Hepatocyte (in vitro differentiated cells): ENCODE measurements at regions not wholly inside any gene's neighbourhood (a gene's known extent, or its start where the extent isn't known, plus 50 kb on each side); places are given as distances from the start of the nearest gene placed in this dataset.

Source experiments
- DNase-seq: peaks from one replicate; pipeline ENCODE4 v3.0.0-alpha.2; 2016; ENCODE audit warnings: low spot score
- H2AFZ ChIP-seq: fragments of 200-600 bp; sonication (generic); 2 replicates; pipeline ENCODE4 v1.6.0; 2016; ENCODE audit warnings: antibody characterized with exemption, mild to moderate bottlenecking
- H3K27ac ChIP-seq: fragments of 200-600 bp; sonication (generic); 2 replicates; pipeline ENCODE4 v1.5.1; 2016; ENCODE audit warnings: mild to moderate bottlenecking
- H3K27me3 ChIP-seq: fragments of 200-600 bp; sonication (generic); 2 replicates; pipeline ENCODE4 v1.6.1; 2016
- H3K36me3 ChIP-seq: fragments of 200-600 bp; sonication (generic); replicated peaks from 2 replicates; pipeline ENCODE4 v1.5.1; 2016; ENCODE audit warnings: low read depth; ENCODE audit not compliant: insufficient read depth
- H3K4me1 ChIP-seq: fragments of 200-600 bp; sonication (generic); 2 replicates; pipeline ENCODE4 v1.5.1; 2016; ENCODE audit warnings: mild to moderate bottlenecking, moderate library complexity; ENCODE audit not compliant: insufficient read depth
- H3K4me2 ChIP-seq: fragments of 200-600 bp; sonication (generic); 2 replicates; pipeline ENCODE4 v1.6.0; 2016
- H3K4me3 ChIP-seq: fragments of 200-600 bp; sonication (generic); 2 replicates; pipeline ENCODE4 v1.5.1; 2016; ENCODE audit warnings: mild to moderate bottlenecking
- H3K79me2 ChIP-seq: fragments of 200-600 bp; sonication (generic); 2 replicates; pipeline ENCODE4 v1.6.0; 2017; ENCODE audit warnings: mild to moderate bottlenecking
- H3K9me2 ChIP-seq: fragments of 200-600 bp; sonication (generic); replicated peaks from 2 replicates; pipeline ENCODE4 v1.6.0; 2017; ENCODE audit warnings: mild to moderate bottlenecking; ENCODE audit not compliant: insufficient read depth
- H3K9me3 ChIP-seq: fragments of 200-600 bp; sonication (generic); 2 replicates; pipeline ENCODE4 v1.5.1; 2016; ENCODE audit warnings: low read depth, mild to moderate bottlenecking
- H4K20me1 ChIP-seq: fragments of 200-600 bp; sonication (generic); 2 replicates; pipeline ENCODE4 v1.6.0; 2016; ENCODE audit warnings: mild to moderate bottlenecking; ENCODE audit not compliant: insufficient read depth, poor library complexity, severe bottlenecking
- EZH2 ChIP-seq: fragments of 200-600 bp; sonication (generic); IDR thresholded peaks from 2 replicates; pipeline ENCODE4 v1.6.1; 2016; ENCODE audit warnings: antibody characterized with exemption, mild to moderate bottlenecking, borderline replicate concordance
- EZH2phosphoT487 ChIP-seq: fragments of 200-600 bp; sonication (generic); IDR thresholded peaks from one replicate; pipeline ENCODE4 v1.6.1; 2018; ENCODE audit warnings: antibody characterized with exemption, mild to moderate bottlenecking, low read depth, moderate library complexity; ENCODE audit not compliant: unreplicated experiment, severe bottlenecking
- WGBS: methylation state at CpG from one replicate; pipeline ENCODE4 v1.1.6; 2016; ENCODE audit warnings: low lambda C conversion rate; ENCODE audit errors: missing lambda C conversion rate; 5-methylcytosine and 5-hydroxymethylcytosine counted together
- TF ChIP-seq, protein P1 (sequence below): fragments of 200-600 bp; sonication (generic); IDR thresholded peaks from 2 replicates; pipeline ENCODE4 v1.5.1; 2016; ENCODE audit warnings: antibody characterized with exemption, mild to moderate bottlenecking; ENCODE audit not compliant: poor library complexity

GRCh38 chr3:124520970-124521369 is 209.3 kb upstream of the UMPS start:
- H3K79me2 ChIP-seq = no peaks in the 10 kb centered on the region
- H3K4me2 ChIP-seq = no peak overlapping the region
- no peaks in the 10 kb centered on the region for H3K9me2 ChIP-seq
- no peaks in the 10 kb centered on the region for H3K36me3 ChIP-seq
- no peaks in the 10 kb centered on the region for H3K27me3 ChIP-seq
- H3K4me1 ChIP-seq = no peaks in the 10 kb centered on the region
- no peak overlapping the region for H3K27ac ChIP-seq
- no peaks in the 10 kb centered on the region for H3K9me3 ChIP-seq
- H3K4me3 ChIP-seq = no peak overlapping the region
- H4K20me1 ChIP-seq = no peaks in the 10 kb centered on the region
- WGBS = 44% methylated on average over 5 of the region's 5 CpGs
- TF ChIP-seq, protein P1, sequence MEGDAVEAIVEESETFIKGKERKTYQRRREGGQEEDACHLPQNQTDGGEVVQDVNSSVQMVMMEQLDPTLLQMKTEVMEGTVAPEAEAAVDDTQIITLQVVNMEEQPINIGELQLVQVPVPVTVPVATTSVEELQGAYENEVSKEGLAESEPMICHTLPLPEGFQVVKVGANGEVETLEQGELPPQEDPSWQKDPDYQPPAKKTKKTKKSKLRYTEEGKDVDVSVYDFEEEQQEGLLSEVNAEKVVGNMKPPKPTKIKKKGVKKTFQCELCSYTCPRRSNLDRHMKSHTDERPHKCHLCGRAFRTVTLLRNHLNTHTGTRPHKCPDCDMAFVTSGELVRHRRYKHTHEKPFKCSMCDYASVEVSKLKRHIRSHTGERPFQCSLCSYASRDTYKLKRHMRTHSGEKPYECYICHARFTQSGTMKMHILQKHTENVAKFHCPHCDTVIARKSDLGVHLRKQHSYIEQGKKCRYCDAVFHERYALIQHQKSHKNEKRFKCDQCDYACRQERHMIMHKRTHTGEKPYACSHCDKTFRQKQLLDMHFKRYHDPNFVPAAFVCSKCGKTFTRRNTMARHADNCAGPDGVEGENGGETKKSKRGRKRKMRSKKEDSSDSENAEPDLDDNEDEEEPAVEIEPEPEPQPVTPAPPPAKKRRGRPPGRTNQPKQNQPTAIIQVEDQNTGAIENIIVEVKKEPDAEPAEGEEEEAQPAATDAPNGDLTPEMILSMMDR = no peak
- TF ChIP-seq EZH2 = no peak
- no peak for TF ChIP-seq EZH2phosphoT487
- no peak overlapping the region for H2AFZ ChIP-seq
- DNase-seq = no peak

DNA sequence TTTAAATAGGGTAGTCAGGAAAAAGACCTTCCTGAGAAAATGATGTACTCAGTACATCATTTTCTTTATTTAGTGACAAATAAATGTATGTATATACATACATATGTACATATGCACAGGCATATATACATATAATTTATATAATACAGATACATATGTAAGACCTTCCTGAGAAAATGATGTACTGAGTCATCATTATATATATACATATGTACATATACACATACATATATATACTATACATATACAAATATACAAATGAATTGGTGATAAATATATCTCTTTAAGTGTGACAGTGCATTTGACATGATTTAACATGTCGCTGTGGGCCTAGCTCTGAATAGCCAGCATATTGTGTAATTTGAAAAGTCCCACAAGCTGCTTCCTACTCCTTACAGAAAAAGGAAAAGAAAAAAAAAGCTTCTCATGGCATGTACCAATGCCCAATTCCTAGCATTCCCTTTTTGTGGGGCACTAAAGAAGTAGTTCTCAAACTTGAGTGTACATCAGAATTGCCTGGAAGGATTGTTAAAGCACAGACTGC is 208.1 kb upstream of the UMPS start:
- no peak overlapping the region for H2AFZ ChIP-seq
- no peaks in the 10 kb centered on the region for H3K36me3 ChIP-seq
- no peaks in the 10 kb centered on the region for H3K79me2 ChIP-seq
- TF ChIP-seq, protein P1 = no peak
- TF ChIP-seq EZH2 (no peak), EZH2phosphoT487 (no peak)
- no peaks in the 10 kb centered on the region for H3K9me2 ChIP-seq
- DNase-seq = no peak
- H3K27ac ChIP-seq = no peak overlapping the region
- H3K4me1 ChIP-seq = no peaks in the 10 kb centered on the region
- H4K20me1 ChIP-seq = no peaks in the 10 kb centered on the region
- no peaks in the 10 kb centered on the region for H3K27me3 ChIP-seq
- WGBS = 94% methylated on average over 1 of the region's 1 CpG
- no peaks in the 10 kb centered on the region for H3K9me3 ChIP-seq
- H3K4me2 ChIP-seq = no peak overlapping the region
- no peak overlapping the region for H3K4me3 ChIP-seq

- no peaks in the 10 kb centered on the region for H3K27me3 ChIP-seq
- no peak for DNase-seq
- no peaks in the 10 kb centered on the region for H3K9me2 ChIP-seq
- H3K4me2 ChIP-seq = no peak overlapping the region
- H3K27ac ChIP-seq = no peak overlapping the region
- TF ChIP-seq, protein P1 = no peak
- no peak for TF ChIP-seq EZH2
- no peak for TF ChIP-seq EZH2phosphoT487
- no peak overlapping the region for H2AFZ ChIP-seq
- H3K36me3 ChIP-seq = no peaks in the 10 kb centered on the region
- H3K4me3 ChIP-seq = no peak overlapping the region
- H3K79me2 ChIP-seq = no peaks in the 10 kb centered on the region
- no peaks in the 10 kb centered on the region for H3K4me1 ChIP-seq
- WGBS = 96% methylated on average over 1 of the region's 1 CpG
- no peaks in the 10 kb centered on the region for H4K20me1 ChIP-seq
- H3K9me3 ChIP-seq = no peaks in the 10 kb centered on the region
Observed at GRCh38 chr3:124526601-124527000, 203.7 kb upstream of the UMPS start.
